ENCODE measurements at regions not wholly inside any gene's neighbourhood (a gene's known extent, or its start where the extent isn't known, plus 50 kb on each side); places are given as distances from the start of the nearest gene placed in this dataset.

DNA sequence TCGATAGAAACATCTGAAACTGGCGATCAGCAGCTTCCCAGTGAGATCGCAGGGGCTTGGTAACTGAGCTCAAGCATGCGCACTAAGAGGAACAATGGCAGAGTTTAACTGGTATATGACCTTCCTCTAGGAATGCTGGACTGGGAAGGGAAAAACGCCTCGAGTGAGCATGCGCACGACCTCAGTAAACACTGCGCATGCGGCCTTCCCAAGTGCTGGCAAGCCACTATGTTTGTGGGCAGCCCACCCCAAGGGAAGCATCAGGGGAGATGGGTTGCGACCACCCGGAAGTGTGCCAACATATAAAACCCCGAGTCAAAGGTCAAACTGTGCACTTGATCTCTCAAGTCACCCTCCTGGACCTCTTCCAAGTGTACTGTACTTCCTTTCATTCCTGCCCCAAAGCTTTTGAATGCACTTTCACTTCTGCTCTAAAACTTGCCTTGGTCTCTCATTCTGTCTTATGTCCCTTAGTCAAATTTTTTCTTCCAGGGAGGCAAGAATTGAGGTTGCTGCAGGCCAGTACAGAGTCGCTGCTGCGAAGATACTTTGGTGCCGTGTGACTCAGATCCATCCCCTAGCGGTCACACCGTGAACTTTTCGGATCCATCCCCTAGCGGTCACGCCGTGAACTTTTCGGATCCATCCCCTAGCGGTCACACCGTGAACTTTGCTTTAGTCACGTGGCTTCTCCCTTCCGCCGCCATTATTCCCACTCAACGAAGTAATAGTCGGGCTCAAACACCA is 243.3 kb downstream of the FAM43A start:
- DNase-seq = no peak

DNA sequence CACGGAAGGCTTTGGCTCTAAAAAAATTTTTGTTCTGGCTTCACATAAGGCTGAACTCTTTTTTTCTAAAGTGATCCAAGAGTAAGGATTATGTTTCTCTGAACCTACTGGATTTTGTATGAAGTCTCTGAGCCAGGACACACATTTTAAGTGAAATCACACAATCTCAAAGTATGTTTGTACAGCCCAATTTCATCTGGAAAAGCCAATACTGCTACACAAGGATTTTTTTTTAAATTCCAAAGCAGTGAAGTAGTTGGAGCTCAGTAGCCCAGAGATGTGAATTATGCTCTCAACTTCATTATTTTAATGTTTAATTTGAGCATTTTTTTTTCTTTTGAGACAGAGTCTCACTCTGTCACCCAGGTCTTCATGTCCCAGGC is 243.9 kb downstream of the FAM43A start:
- no peak for DNase-seq

DNA sequence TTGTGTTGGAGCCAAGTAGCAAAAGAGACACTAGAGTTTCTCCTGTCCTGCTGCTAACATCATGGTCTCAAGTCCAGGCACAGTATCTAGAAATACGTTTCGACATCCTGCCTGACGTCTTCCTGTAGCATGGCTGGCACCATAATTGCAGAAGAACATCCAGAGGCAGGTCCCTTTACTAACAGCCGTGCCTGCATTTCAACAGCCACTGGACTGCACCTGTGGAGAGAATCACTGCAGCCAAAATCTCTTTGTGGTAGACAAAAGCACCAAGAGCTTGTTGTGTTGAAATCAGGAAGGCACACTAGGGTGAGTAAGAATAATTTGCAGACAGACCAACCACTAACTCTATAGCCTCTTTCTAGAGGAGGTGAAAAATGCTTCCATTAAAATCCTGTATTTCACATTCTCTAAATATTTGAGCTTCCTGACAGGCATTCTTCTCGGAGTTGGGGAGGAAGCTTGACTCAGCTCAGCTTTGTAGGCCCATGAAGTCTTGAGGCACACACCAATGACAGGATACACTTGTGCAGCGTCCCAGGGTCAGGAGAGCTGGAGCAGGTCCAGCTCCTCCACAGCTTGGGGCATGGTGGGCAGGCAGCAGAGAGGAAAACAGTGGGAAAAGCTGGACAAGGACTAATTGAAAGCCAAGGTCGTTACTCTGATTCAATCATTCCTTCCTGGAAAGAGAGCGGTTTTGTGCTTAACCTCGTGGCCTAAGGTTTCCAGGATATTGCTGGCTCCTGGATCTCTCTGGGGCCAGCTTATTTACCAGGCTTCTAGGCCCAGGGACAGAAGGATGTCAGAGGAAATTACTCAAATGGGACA is 244.9 kb downstream of the FAM43A start:
- no peak for DNase-seq

DNA sequence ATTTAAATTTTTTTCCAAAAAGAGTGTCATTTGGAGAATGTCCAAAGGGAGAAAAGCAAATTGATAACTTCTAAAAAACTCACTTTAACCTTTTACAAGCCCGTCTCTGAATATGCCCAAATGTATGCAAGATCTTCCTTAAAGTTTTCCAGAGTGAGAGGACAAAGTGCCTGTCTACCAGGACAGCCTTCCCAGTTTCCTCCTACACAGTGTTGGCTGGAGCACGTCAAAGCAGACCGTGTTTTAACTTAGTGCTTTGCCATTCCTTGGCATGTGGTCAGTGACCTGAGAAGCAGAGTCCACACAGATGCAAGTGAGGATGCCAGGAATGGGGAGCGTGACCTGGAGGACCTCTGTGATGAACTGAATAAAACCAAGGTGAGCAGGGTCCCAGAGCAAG is 245.7 kb downstream of the FAM43A start:
- no peak for DNase-seq

DNA sequence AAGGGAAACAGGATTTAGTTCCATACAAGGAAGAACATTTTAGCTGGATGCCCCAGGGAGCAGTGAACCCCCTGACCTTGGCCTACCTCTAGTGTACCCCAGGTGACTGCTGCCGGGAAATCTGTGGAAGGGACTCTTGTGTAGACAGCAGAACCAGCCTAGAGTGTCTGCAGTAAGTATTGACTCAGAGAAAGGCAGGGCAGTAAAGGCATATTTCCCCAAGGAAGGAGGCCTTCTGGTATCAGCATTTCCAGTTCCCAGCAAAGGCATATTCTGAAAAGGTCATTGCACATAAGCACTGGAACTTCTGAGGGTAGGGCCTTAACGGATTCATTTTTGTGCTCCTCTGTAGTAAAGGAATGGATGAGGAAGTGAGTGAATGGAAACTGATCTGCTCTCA is 246.2 kb downstream of the FAM43A start:
- no peak for DNase-seq

DNA sequence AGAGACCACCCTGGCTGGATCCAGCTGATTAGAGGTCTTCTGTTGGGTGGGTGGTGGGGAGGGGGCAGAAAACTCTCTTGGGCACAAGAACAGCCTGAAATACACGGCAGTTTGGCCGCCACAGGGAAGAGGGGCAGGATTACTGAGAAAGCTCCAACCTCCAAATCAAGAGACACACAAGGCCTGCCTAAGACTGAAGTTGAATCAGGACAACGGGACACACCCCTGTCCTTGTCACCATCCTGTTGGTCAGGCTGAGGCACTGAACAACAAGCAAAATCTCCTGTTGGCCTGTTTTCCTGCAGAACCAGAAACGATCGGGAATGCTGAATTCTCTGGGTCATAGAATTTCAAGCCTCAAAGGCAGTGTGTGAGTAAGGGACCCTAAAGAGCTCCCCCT is 247.8 kb downstream of the FAM43A start:
- DNase-seq = no peak

DNA sequence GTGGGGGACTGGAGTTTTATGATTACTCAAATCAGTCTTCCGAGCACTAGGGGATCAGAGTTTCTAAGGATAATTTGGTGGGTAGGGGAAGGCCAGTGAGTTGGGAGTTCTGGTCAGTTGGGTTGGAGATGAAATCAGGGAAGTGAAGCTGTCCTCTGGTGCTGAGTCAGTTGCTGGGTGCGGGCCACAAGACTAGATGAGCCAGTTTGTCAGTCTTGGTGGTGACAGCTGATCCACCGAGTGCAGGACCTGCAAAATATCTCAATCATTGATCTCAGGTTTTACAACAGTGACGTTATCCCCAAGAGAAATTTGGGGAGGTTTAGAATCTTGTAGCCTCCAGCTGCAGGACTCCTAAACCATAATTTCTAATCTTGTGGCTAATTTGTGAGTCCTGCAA is 249.4 kb downstream of the FAM43A start:
- no peak for DNase-seq

DNA sequence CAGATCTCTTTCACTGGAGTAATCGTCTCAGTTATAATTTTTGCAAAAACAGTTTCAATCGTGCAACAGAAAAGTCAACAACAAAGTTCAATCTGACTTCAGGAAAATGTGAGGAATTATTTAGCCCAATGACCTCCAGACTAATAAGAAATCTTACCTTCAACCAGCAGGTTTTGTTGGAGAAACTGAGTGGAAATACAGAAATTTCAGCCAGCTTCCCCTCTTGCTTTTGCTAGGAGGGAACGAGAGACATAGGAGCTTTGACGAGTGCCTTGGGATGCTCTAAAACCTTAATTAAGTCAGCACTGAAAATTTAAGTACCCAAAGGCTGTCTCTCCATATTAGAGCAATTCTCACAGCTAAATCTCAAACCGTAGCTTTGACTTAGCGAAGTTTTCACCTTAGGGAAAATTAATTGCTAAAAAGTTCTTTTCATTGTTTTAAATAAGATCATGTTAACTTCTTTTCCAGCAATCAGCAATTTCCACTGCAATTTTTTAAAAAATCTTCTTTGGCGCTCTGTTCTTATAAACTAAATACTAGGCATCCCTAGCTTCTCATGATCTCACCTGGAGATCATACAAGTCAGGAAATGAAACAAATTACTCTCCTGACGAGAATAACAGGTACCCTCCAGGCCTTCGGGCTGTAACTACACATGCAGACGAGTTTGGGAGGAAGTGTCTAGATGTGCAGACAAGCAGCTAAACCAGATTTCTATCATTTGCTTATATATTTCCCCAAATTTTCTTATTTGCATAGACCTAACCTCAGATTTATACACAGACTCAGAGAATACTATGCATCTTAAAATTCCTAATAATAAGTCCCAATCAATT is 250.2 kb downstream of the FAM43A start:
- no peak for DNase-seq

DNA sequence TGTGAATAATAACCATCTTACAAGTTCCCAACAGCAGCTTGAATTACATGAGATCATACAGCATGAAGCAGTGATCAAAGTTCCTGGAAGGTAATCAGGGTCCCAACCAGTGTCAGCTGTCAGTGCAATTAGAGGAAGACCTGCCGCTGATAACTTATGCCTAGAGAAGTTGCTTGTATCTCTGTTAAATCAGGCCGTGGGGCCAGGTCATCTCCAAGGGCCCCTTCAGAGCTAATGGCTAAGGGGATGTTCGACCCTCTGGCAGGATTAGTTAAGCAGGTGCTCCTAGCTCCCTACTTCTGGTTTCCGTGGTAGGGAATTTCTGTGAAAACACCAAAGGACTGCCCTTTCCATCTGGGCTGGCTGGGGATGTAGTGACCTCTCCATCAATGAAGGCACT is 251.0 kb downstream of the FAM43A start:
- no peak for DNase-seq

DNA sequence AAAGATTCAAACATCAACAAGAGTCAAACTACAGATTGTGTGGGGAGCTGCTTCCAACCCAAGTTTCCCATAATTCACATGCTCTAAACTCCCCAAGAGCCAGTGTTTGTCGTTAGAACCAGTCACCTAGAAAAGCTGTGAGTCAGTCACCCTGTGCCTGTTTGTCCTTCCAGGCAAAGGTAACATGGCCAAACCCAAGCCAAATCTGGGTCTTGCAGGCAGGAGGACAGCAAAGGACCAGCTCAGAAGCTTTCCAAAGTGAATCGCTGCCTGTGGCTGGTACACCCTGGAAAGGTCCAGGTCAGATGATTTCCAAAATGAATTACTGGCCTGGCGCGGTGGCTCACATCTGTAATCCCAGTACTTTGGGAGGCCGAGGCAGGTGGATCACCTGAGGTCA is 251.5 kb downstream of the FAM43A start:
- no peak for DNase-seq

DNA sequence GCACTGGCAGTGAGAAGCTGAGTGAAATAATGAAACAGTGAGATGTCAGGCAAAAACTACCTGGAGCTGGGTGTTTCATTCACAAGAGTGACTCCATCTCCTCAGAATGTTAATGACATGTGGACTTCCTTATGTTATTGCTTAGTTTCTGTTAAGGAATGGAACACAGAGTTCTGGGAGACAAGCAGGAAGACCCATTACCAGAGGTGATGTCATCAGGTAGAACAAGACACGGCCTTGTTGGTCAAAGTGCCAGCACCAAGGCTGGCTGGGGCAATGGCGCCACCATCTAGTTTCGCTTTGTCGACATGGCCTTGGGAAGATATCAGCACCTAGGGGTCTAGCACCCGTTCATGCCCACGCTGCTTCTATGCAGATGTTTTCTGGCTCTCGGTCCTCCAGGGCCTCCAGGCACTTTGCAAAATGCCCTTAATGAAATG is 252.2 kb downstream of the FAM43A start:
- DNase-seq = no peak

DNA sequence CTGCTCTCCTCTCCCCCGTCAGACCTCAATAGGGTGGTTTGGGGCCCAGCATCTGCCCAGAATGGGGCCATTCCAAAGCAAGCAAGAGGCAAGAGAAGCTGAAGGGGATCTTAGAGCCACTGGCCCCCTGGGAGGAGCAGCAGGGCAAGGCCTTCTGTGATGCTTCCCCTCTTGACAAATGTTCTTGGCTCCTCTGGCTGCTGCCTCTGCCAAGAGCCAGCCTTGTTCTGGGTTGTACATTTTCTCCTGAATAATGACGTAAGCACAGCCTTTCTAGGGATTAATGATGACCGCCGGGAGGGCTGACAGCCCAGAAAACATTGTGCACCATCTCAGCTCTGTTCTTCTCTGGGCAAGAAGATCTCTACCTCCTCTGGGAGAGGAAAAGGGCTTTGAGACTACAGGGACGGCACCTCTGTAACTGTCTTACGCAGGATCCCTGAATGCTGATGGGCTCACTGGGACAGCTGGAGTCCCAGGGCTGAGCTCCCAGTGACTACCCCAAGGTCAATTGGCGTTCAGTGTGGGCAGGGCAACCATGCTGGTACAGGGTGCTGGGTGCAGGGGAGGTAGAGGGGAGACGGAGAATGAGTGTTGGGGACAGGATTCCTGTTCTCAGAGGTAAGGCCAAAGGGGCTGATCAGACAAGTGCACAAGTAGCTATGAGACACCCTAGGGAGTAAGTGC is 253.3 kb downstream of the FAM43A start:
- DNase-seq = no peak

DNA sequence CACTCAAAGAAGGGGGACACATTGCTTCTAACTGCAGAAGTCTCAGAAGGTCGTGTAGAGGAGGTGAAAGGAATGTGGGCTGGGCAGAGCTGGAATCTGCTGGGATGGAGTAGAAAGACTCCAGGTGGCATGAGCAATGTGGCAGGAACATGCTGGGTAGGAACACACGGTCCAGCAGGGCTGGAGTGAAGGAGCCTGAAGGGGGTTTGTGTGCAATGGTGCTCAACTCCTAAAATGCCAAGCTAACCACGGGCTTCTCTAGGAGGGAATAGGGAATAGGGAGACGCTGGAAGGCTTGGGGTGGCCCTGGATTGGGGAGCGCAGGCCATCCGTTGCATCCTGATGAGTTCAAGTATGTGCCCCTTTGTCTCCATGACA is 253.8 kb downstream of the FAM43A start:
- no peak for DNase-seq

DNA sequence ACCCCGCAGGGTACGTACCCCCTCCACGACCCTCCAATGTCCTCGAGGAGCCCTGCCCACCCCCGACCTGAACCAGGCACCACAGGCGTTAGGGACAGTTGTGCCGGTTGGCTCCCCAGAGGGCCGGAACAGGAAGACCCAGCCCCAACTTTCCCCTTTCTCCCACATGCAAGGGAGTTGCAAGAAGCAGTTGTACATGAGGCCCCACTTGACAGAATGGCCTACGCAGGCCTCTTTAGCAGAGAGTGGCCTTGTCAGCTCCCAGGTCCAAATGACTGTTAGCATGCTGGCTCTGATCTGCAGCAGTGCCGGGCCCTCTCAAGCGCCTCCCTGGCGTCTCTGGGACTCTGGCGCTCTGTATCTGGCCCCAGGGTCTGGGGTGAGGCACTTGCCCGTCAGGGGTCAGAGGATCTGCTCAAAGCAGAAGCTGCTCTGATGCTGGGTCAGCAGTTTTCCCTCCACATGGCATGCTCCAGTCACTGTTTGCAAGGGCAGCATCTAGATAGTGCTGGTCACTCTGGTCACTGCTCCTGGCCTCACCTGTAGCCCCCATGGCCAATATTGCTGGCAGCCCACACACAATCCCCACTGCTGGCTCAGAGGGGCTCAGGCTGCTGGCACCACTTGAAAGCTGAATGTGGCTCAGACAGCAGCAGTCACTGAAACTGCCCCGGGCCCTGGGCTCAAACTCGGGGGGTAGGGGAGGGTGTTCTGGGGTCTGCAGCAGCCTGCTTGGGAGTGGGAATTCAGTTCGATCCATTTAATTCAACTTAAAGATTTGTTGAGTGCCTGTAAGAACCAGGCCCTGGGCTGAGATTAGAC is 254.5 kb downstream of the FAM43A start:
- DNase-seq = no peak

DNA sequence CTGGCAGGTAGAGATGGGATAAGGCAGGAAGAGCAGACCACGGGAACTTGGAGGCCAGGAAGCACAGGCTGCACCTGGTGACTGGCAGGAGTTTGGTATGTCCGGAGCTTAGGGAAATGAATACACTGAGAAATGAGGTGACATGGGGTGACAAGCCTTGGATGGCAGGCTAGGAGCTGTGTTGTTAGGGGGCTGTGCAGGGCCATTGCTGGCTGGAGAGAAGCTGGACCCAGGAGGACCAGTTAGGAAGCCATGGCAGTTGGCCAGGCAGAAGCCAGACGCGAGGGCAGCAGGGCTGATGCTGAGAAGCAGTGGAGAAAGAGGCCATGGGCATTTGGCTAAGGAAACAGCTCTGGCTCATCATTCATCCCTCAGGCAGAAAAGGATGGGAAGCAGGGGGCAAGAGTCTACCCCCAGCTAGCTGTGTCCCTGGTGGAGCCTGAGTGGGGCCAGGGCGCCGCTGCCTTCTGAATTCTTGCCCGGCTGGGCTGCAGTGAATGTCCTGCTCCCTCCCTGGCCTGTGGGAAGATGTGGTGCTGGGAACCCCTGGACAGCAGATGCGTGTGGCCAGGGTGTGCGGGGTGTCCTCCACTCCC is 255.8 kb downstream of the FAM43A start:
- DNase-seq = no peak

DNA sequence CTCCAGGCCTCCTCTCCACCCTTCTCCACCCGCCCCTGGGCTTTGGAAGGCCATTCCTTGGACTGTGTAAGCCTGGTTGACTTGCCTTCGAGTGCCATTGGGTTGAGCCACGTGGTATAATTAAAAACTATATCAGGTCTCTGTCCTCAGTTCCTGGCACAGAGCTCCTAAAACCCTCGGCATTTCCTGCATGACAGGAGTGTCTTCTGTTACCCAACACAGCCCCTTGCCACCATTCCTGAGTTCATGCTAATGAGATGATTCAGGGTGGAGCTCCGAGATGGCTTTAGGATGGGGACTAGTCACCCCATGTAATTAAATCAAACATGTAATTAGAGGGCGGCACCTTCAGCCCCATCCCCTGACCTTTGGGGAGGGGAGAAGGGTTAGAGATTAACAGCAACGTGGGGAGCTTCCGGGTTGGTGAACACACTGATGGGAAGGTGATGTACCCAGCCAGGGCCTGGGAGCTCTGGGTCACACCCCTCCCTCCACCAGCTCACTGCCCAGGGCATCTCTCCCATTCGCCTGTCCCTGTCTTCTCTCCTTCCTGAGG is 256.4 kb downstream of the FAM43A start:
- DNase-seq = no peak

DNA sequence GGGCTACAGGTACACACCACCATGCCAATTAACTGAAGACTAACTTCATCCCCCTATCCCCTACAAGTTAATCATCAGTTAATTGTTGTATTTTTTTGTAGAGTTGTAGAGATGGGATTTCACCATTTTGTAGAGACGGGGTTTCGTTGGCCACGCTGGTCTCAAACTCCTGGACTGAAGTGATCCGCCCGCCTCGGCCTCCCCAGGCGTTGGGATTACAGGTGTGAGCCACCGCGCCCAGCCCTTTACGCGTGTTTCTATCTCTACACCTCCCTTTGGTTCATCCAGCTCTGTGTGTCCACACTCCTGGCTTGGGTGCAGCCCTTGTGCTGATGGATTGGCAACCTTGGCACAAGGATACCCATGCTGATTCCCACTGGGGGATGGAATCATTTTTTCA is 258.8 kb downstream of the FAM43A start:
- DNase-seq = no peak

DNA sequence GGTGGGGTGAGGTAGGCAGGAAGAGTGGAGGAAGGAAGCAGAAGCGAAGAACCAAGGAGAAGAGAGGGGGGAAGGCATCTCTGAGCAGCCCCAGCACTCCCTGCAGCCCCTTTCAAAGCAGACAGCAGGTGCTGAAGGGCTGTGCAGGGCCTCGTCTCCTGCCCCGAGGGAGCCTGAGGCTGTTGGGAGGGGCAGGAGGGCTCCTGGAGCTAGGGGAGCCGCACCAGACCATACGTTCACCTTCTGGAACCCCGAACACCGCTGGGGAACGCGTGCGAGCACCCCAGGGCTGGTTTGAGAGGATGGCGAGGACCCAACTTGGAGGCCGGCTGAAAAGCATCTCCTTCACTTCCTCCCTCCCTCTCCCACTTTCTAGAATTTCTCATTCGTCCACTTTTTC is 259.8 kb downstream of the FAM43A start:
- no peak for DNase-seq

DNA sequence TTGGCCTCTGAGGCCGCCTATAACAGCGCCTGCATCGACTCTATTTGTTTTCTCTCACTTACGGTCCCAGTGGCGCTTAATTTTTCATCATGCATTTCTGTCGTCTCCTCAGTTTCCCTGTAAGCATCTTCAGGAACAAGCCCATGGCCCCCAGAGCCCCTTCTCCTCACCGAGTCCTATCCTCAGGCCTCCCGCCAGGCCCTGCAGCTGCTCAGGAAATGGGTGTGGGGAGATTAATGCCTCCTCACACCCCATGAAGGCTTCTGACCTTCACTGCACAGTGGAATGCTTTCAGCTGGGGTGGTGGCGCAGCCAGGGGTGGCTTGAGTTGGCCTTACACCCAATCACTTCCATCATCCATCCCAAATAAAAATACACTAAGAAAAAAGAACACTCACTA is 260.4 kb downstream of the FAM43A start:
- DNase-seq = no peak

DNA sequence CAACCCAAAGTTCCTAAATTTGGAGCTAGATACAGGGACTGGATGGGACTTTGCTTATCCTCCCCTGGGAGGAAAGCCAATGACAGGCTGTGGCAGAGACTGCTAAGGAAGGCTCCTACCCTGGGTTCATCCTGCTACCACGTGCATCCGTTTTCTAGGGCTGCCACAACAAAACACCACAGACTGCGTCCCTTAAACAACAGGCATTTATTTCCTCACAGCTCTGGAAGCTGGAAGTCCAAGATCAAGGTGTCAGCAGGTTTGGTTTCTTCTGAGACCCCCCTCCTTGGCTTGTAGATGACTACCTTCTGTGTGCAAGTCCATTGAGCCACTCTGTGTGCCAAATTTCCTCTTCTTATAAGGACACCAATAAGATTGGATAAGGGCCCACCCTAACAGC is 263.9 kb downstream of the FAM43A start:
- no peak for DNase-seq

DNA sequence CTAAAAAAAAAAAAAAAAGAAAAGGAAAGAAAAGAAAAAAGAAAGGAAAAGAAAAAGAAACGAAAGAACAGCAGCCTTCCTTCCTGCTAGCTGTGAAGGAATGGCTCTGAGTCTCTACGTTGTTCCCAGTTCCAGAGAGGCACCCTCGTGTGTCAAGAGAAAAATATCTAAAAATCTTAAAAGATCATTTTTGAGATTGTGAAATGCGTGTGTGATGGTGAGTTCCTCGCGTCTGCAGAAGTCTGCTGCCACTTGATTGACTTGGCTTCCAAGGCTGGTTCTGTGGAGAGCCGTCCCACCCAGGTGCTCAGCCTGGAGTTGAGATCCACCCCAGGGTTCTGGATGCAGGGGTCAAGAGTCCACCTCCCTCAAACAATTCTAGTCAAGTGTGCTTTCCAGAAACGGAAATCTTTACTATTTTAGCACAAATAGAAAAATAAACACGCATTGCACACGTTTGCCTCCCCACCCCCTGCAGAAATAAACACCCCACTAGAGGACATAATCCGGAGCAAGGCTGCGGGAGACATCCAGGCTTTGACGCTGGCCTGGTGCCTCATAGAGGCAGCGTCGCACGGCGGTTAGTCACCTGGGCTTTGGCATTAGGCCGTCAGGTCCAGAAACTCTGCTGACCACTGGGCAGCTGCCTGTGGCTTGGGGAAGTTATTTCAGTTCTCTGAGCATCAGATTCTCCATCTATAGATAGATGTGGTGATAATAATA is 265.4 kb downstream of the FAM43A start:
- no peak for DNase-seq

All from NCI-H774 (cell line).